Endothelial cell of umbilical vein (primary cell): ENCODE measurements at regions not wholly inside any gene's neighbourhood (a gene's known extent, or its start where the extent isn't known, plus 50 kb on each side); places are given as distances from the start of the nearest gene placed in this dataset.

ENCODE experiments used
- BruUV-seq: library from RNA; stranded (reverse); fragments of 400-500 nt; replicated peaks from 2 replicates; lab custom pipeline; 2021; lab: Mats Ljungman, UMichigan
- CTCF ChIA-PET: fragments of 300-600, 350-600 bp; sonication (Branson Sonifier 250); formaldehyde crosslinking; loops from one replicate; lab custom pipeline; 2021; ENCODE audit warnings: antibody characterized with exemption, inconsistent platforms; lab: Charles Lee
- POLR2A ChIA-PET: fragments of 300-600, 350-600 bp; sonication (Branson Sonifier 250); formaldehyde crosslinking; loops from one replicate; lab custom pipeline; 2021; ENCODE audit warnings: antibody characterized with exemption, inconsistent platforms; lab: Charles Lee
- DNase-seq: peaks from one replicate; pipeline ENCODE4 v3.0.0-alpha.2; 2011; ENCODE audit warnings: low read depth, low spot score
- FAIRE-seq: peaks from 2 replicates; lab custom pipeline; 2011; peaks lifted over from hg19 to GRCh38; lab: Jason Lieb, UNC
- H2AFZ ChIP-seq: 2 replicates; pipeline ENCODE4 v1.6.0; 2012; ENCODE audit warnings: low read depth, low read length, control low read depth, inconsistent platforms
- H3K27ac ChIP-seq: 2 replicates; pipeline ENCODE4 v1.5.1; 2011; ENCODE audit warnings: low read depth, mild to moderate bottlenecking, control low read depth, low read length, moderate library complexity; ENCODE audit not compliant: insufficient read depth
- H3K27me3 ChIP-seq, 2 experiments: 2 replicates each; pipeline versions ENCODE4 v1.6.0 to v1.6.1; 2011; ENCODE audit warnings: low read length in 2 of 2, mixed read lengths in 1 of 2; ENCODE audit not compliant: control insufficient read depth in 2 of 2, insufficient read depth in 2 of 2
- H3K36me3 ChIP-seq, 2 experiments: 2 replicates in 1 of 2; 3 replicates in 1 of 2; pipeline ENCODE4 v1.5.1; 2011; ENCODE audit warnings: low read length in 2 of 2, mild to moderate bottlenecking in 1 of 2, moderate library complexity in 1 of 2; ENCODE audit not compliant: control insufficient read depth in 2 of 2, insufficient read depth in 2 of 2; ENCODE audit errors: extremely low read depth in 1 of 2
- H3K4me1 ChIP-seq: 3 replicates; pipeline ENCODE4 v1.5.1; 2011; ENCODE audit warnings: mild to moderate bottlenecking, low read length; ENCODE audit not compliant: control insufficient read depth, insufficient read depth; ENCODE audit errors: extremely low read depth
- H3K4me2 ChIP-seq: 2 replicates; pipeline ENCODE4 v1.6.1; 2011; ENCODE audit warnings: low read length, control low read depth, mixed read lengths; ENCODE audit not compliant: insufficient read depth
- H3K4me3 ChIP-seq, 3 experiments: fragments of 200-600 bp in 1 of 3; sonication (generic), shearing (Covaris generic) in 1 of 3; replicated peaks in 1 of 3; 2 replicates each; pipeline ENCODE4 v1.5.1; 2011 to 2016; ENCODE audit warnings: control low read depth in 3 of 3, low read length in 3 of 3, mild to moderate bottlenecking in 2 of 3, inconsistent platforms in 1 of 3, low read depth in 1 of 3, moderate library complexity in 1 of 3; ENCODE audit not compliant: insufficient read depth in 1 of 3
- H3K79me2 ChIP-seq: 2 replicates; pipeline ENCODE4 v1.6.0; 2012; ENCODE audit warnings: low read length, inconsistent platforms; ENCODE audit not compliant: control insufficient read depth, insufficient read depth
- H3K9ac ChIP-seq: replicated peaks from 2 replicates; pipeline ENCODE3; 2011; ENCODE audit warnings: low read length, control low read depth; ENCODE audit not compliant: insufficient read depth; ENCODE audit errors: extremely low read depth
- H3K9me1 ChIP-seq: replicated peaks from 3 replicates; pipeline ENCODE4 v1.6.0; 2011; ENCODE audit warnings: mild to moderate bottlenecking, low read length; ENCODE audit not compliant: control insufficient read depth, insufficient read depth; ENCODE audit errors: extremely low read depth
- H3K9me3 ChIP-seq: replicated peaks from 2 replicates; pipeline ENCODE4 v1.5.1; 2012; ENCODE audit warnings: low read length, inconsistent platforms; ENCODE audit not compliant: control insufficient read depth, insufficient read depth
- H4K20me1 ChIP-seq: replicated peaks from 2 replicates; pipeline ENCODE3; 2011; ENCODE audit warnings: mild to moderate bottlenecking, low read length; ENCODE audit not compliant: control insufficient read depth, insufficient read depth; ENCODE audit errors: extremely low read depth
- EZH2 ChIP-seq: IDR thresholded peaks from 2 replicates; pipeline ENCODE4 v1.6.1; 2012; ENCODE audit warnings: borderline replicate concordance, low read depth, mild to moderate bottlenecking, moderate library complexity, low read length, inconsistent platforms; ENCODE audit not compliant: severe bottlenecking
- FOS ChIP-seq: IDR thresholded peaks from 2 replicates; pipeline ENCODE4 v1.6.1; 2011; ENCODE audit warnings: mild to moderate bottlenecking, low read length, moderate library complexity, borderline replicate concordance; ENCODE audit not compliant: insufficient read depth
- GATA2 ChIP-seq: IDR thresholded peaks from 2 replicates; pipeline ENCODE4 v1.7.0; 2011; ENCODE audit warnings: low read depth, mild to moderate bottlenecking, moderate library complexity, mixed read lengths, low read length; ENCODE audit not compliant: insufficient read length, insufficient read depth
- JUN ChIP-seq: IDR thresholded peaks from 2 replicates; pipeline ENCODE4 v1.6.1; 2011; ENCODE audit warnings: borderline replicate concordance, low read depth; ENCODE audit not compliant: insufficient read length, insufficient read depth
- MAX ChIP-seq: IDR thresholded peaks from 2 replicates; pipeline ENCODE4 v1.6.1; 2011; ENCODE audit not compliant: insufficient read depth, insufficient read length
- MYC ChIP-seq: IDR thresholded peaks from one replicate; pipeline ENCODE4 v1.6.1; 2011; ENCODE audit warnings: mild to moderate bottlenecking, low read depth, low read length
- POLR2A ChIP-seq: IDR thresholded peaks from 2 replicates; pipeline ENCODE4 v1.6.1; 2012; ENCODE audit warnings: low read depth, mild to moderate bottlenecking, control low read depth, low read length
- POLR2AphosphoS5 ChIP-seq: IDR thresholded peaks from 2 replicates; pipeline ENCODE4 v1.6.1; 2012; ENCODE audit warnings: low read depth, mild to moderate bottlenecking, control low read depth, low read length, moderate library complexity; ENCODE audit not compliant: insufficient read depth
- dilution Hi-C: fragments of 300-500 bp; cut with MboI; formaldehyde crosslinking; loops from one replicate; pipeline ENCODE4 v1.15.0; 2019; ENCODE audit warnings: low sequenced_read_pairs; ENCODE audit not compliant: extremely low pct_ligation_motif_present
- intact Hi-C: fragments of 100-400 bp; cut with micrococcal nuclease; formaldehyde crosslinking; loops from one replicate; pipeline ENCODE4 v1.10.0; 2022
- TF ChIP-seq, protein P1 (sequence below), 2 donors: IDR thresholded peaks; 1 replicate in 1 of 2; 2 replicates in 1 of 2; pipeline ENCODE4 v1.5.1; 2011; ENCODE audit warnings: low read length in 2 of 2, mild to moderate bottlenecking in 2 of 2, moderate library complexity in 2 of 2, control low read depth in 1 of 2, inconsistent platforms in 1 of 2, low read depth in 1 of 2; ENCODE audit not compliant: insufficient read depth in 1 of 2; ENCODE audit errors: extremely low read depth in 1 of 2

DNA sequence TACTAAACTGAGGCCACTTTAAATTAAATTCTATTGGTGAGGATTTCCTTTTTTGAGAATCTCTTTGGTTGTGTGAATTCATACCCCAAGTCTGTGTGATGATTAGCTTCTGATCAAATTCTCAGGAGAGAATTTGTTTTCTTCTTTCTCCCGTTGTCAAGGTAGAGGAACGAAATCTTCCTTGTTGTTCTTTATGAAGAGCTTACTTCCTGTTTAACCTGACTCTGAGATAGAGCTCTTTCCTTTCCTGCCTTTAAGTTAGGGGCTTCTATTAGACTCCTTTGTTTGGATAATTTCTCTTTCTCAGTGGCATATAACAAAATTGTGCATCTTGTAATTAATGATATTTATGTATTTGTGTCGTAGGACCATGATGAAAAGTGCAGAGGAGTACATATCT lies 572.1 kb downstream of the REEP3 start:
- POLR2A ChIA-PET, result no interaction called here
- BruUV-seq, result no TSS peak
- H3K79me2 ChIP-seq, result no peaks in the 10 kb centered on the region
- H3K9ac ChIP-seq, result no peak overlapping the region
- H3K4me1 ChIP-seq, result no peaks in the 10 kb centered on the region
- FAIRE-seq (no peak), DNase-seq (no peak)
- no peaks in the 10 kb centered on the region for H3K9me1 ChIP-seq
- no peaks in the 10 kb centered on the region for H3K9me3 ChIP-seq
- no peak overlapping the region for H3K4me2 ChIP-seq
- no peak overlapping the region for H3K4me3 ChIP-seq
- CTCF ChIA-PET, result no interaction called here
- dilution Hi-C loops (no loop called here), intact Hi-C loops (no loop called here)
- H2AFZ ChIP-seq, result no peak overlapping the region
- H4K20me1 ChIP-seq, result no peaks in the 10 kb centered on the region
- no peaks in the 10 kb centered on the region for H3K27me3 ChIP-seq
- TF ChIP-seq POLR2AphosphoS5 (no peak), JUN (no peak), EZH2 (no peak), MAX (no peak), FOS (no peak), GATA2 (no peak), MYC (no peak), POLR2A (no peak)
- TF ChIP-seq, protein P1, sequence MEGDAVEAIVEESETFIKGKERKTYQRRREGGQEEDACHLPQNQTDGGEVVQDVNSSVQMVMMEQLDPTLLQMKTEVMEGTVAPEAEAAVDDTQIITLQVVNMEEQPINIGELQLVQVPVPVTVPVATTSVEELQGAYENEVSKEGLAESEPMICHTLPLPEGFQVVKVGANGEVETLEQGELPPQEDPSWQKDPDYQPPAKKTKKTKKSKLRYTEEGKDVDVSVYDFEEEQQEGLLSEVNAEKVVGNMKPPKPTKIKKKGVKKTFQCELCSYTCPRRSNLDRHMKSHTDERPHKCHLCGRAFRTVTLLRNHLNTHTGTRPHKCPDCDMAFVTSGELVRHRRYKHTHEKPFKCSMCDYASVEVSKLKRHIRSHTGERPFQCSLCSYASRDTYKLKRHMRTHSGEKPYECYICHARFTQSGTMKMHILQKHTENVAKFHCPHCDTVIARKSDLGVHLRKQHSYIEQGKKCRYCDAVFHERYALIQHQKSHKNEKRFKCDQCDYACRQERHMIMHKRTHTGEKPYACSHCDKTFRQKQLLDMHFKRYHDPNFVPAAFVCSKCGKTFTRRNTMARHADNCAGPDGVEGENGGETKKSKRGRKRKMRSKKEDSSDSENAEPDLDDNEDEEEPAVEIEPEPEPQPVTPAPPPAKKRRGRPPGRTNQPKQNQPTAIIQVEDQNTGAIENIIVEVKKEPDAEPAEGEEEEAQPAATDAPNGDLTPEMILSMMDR (IDR thresholded peaks at IDR 0.05; ENCODE audit: extremely low read depth in 1 of 2, insufficient read depth in 1 of 2, low read depth in 1 of 2, low read length in 2 of 2), result no peak
- H3K27ac ChIP-seq, result no peak overlapping the region
- H3K36me3 ChIP-seq, result no peaks in the 10 kb centered on the region
